Body of pancreas (tissue), 4 donors: ENCODE measurements at regions not wholly inside any gene's neighbourhood (a gene's known extent, or its start where the extent isn't known, plus 50 kb on each side); places are given as distances from the start of the nearest gene placed in this dataset.

Source experiments
- ATAC-seq: fragments of 150-250 bp; one replicate; pipeline ENCODE4 v1.9.1; 2016
- DNase-seq, 4 donors: peaks; one replicate each; pipeline ENCODE4 v3.0.0-alpha.2; 2019
- H3K27ac ChIP-seq, 4 donors: fragments of 200-600 bp; sonication (generic); 1 replicate in 3 of 4; 2 replicates in 1 of 4; pipeline versions ENCODE4 v1.5.1 to v1.6.1; 2016 to 2019; ENCODE audit warnings: mild to moderate bottlenecking in 1 of 4, mixed read lengths in 1 of 4, moderate library complexity in 1 of 4
- H3K27me3 ChIP-seq, 2 donors: fragments of 200-600 bp; sonication (generic); one replicate each; pipeline ENCODE4 v1.6.0; 2016; ENCODE audit warnings: mild to moderate bottlenecking in 1 of 2
- H3K36me3 ChIP-seq, 2 donors: fragments of 200-600 bp; sonication (generic); replicated peaks in 1 of 2; 2 replicates each; pipeline ENCODE4 v1.5.1; 2016; ENCODE audit warnings: low read depth in 2 of 2; ENCODE audit not compliant: insufficient read depth in 1 of 2
- H3K4me1 ChIP-seq: fragments of 200-600 bp; sonication (generic); one replicate; pipeline ENCODE4 v1.6.0; 2016
- H3K4me3 ChIP-seq, 2 donors: fragments of 200-600 bp; sonication (generic); 1 replicate in 1 of 2; 2 replicates in 1 of 2; pipeline ENCODE4 v1.5.1; 2016 to 2019
- H3K9me3 ChIP-seq, 3 donors: fragments of 200-600 bp; sonication (generic); 1 replicate in 2 of 3; 2 replicates in 1 of 3; pipeline ENCODE4 v1.5.1; 2016
- POLR2A ChIP-seq, 3 donors: fragments of 450-650 bp; IDR thresholded peaks; one replicate each; pipeline ENCODE4 v1.6.1; 2016; ENCODE audit warnings: antibody characterized with exemption in 3 of 3, mild to moderate bottlenecking in 2 of 3
- WGBS, 2 donors: methylation state at CpG; one replicate each; pipeline ENCODE4 v1.1.5; 2017; 5-methylcytosine and 5-hydroxymethylcytosine counted together
- intact Hi-C: fragments of 100-400 bp; cut with DNase I; formaldehyde crosslinking; loops from one replicate; pipeline ENCODE4 v1.15.1; 2023
- TF ChIP-seq, protein P1 (sequence below), 7 experiments: fragments of 450-650 bp in 4 of 7; fragments of 200-600 bp in 3 of 7; sonication (generic) in 3 of 7; IDR thresholded peaks; one replicate each; pipeline ENCODE4 v1.5.1; 2016 to 2019; ENCODE audit warnings: antibody characterized with exemption in 7 of 7

DNA sequence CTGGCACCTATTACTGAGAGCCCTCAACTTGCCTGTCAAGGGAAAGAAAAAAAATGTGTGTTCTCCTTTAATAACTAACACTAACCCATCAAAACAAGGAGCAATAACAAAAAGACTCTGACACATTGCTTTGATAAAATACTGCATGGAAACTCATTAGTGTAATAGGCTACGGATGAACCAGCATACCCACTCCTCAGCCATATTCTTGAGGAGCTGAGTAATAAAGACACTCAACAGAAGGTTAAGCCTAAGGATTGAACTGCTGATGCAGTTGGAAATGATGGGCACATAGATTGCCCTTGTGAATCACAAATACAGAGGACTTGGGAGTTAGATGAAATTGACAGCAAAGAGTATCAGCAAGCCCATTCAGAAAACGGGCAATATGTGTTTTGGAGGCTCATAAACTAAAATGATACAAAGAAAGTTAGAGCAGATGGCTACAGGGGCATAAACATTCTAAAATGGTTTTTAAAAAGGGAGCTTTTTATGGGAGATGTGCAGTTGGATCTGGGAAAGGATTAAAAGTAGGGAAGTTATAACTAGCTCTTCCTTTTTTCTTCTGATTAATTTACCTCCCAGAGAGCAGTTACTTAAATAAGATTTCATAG, 447.6 kb upstream of the IL12A start:
- H3K4me3 ChIP-seq, result no peak overlapping the region
- no peak for ATAC-seq
- intact Hi-C loops, result no loop called here
- no peak for DNase-seq
- no peaks in the 10 kb centered on the region for H3K4me1 ChIP-seq
- TF ChIP-seq, protein P1, sequence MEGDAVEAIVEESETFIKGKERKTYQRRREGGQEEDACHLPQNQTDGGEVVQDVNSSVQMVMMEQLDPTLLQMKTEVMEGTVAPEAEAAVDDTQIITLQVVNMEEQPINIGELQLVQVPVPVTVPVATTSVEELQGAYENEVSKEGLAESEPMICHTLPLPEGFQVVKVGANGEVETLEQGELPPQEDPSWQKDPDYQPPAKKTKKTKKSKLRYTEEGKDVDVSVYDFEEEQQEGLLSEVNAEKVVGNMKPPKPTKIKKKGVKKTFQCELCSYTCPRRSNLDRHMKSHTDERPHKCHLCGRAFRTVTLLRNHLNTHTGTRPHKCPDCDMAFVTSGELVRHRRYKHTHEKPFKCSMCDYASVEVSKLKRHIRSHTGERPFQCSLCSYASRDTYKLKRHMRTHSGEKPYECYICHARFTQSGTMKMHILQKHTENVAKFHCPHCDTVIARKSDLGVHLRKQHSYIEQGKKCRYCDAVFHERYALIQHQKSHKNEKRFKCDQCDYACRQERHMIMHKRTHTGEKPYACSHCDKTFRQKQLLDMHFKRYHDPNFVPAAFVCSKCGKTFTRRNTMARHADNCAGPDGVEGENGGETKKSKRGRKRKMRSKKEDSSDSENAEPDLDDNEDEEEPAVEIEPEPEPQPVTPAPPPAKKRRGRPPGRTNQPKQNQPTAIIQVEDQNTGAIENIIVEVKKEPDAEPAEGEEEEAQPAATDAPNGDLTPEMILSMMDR (IDR thresholded peaks at IDR 0.05), result no peak
- no peak for TF ChIP-seq POLR2A (IDR thresholded peaks at IDR 0.05)
- no peaks in the 10 kb centered on the region for H3K27me3 ChIP-seq
- no peak overlapping the region for H3K27ac ChIP-seq
- 19 to 30% methylated on average over 2 of the region's 2 CpGs for WGBS, 2 donors
- no peaks in the 10 kb centered on the region for H3K9me3 ChIP-seq
- no peaks in the 10 kb centered on the region for H3K36me3 ChIP-seq

DNA sequence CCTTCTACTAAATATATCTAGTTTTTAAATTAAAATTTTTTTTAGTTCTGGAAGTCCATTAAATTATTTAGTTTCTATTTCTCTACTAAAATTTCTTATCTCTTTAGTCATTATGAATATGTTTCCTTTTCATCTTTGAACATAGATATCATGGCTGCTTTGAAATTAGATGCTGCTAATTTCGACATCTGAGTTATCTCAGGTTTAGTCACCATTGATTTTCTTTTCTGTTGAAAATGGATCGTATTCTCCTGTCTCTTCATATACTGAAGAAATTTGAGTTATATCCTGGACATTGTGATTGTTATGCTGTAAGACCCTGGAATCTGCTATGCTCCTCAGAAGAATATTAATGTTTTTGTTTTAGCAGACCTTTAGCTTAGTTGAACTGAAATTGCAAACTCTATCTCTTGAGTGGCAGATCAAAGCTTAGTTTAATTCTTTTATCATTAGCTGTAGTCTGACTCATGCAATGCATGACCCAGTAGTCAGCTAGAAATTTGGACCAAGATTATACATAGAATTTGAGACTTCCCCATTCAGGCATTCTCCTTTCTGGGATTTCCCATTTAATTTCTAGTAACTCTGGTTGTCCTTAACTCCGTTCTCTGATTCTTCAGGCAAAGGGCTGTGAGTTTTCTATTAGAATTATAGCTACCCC, 439.8 kb upstream of the IL12A start:
- Histone ChIP-seq H3K9me3 (no peaks in the 10 kb centered on the region), H3K4me3 (no peak overlapping the region), H3K4me1 (no peaks in the 10 kb centered on the region), H3K36me3 (no peaks in the 10 kb centered on the region), H3K27ac (no peak overlapping the region), H3K27me3 (no peaks in the 10 kb centered on the region)
- no peak for ATAC-seq
- 43 to 53% methylated on average over 3 of the region's 3 CpGs for WGBS, 2 donors
- intact Hi-C loops, result no loop called here
- no peak for TF ChIP-seq POLR2A (IDR thresholded peaks at IDR 0.05)
- TF ChIP-seq, protein P1 (IDR thresholded peaks at IDR 0.05), result no peak
- no peak for DNase-seq

DNA sequence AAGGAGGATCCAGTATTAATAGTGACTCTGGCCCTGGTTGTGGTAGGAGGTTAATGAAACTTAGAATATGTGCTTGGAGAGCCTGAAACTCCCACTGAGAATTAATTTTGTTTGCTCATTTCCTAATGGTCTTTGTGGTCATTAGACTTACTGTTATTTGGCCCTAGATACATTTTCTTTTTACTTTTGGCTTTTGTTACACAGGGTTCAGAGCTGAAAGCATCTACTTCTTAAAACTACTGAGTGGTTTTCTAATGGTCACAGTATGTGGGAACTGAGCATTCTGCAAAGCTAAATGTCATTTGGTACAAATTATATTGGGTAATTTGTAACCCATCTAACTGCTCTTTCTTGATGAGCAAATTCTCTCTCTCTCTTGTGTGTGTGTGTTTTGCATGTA, 433.4 kb upstream of the IL12A start:
- no peaks in the 10 kb centered on the region for H3K4me1 ChIP-seq
- intact Hi-C loops, result no loop called here
- no peaks in the 10 kb centered on the region for H3K36me3 ChIP-seq
- no peaks in the 10 kb centered on the region for H3K27me3 ChIP-seq
- no peak for DNase-seq
- H3K27ac ChIP-seq, result no peak overlapping the region
- no peak overlapping the region for H3K4me3 ChIP-seq
- no peak for ATAC-seq
- TF ChIP-seq, protein P1 (IDR thresholded peaks at IDR 0.05), result no peak
- TF ChIP-seq POLR2A (IDR thresholded peaks at IDR 0.05), result no peak
- H3K9me3 ChIP-seq, result no peaks in the 10 kb centered on the region

DNA sequence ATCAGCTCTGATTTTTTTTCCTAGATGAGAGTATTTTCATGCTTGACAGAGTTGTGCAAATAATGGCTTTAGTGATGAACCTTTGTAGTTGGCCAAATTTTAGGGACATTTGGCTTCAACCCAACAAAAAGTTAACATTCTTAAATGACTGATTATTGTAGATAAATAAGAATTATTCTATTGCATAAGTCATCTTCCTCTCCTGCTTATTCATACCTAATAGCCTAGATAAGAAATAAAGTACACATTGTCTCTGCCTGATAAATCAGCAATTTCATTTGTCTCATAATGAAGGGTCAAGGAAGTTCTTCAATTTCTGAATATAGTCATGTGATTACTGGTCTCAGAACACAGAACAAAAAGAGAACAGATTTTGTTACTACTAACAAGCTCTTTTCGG, 428.9 kb upstream of the IL12A start:
- ATAC-seq, result no peak
- no peaks in the 10 kb centered on the region for H3K4me1 ChIP-seq

More for the DNA sequence above, 428.9 kb upstream of the IL12A start:
- no peak overlapping the region for H3K4me3 ChIP-seq
- no peaks in the 10 kb centered on the region for H3K36me3 ChIP-seq
- no peaks in the 10 kb centered on the region for H3K27me3 ChIP-seq
- DNase-seq, result no peak
- intact Hi-C loops, result no loop called here
- 41 to 42% methylated on average over 1 of the region's 1 CpG for WGBS, 2 donors
- H3K9me3 ChIP-seq, result no peaks in the 10 kb centered on the region
- H3K27ac ChIP-seq, result no peak overlapping the region
- TF ChIP-seq, protein P1 (IDR thresholded peaks at IDR 0.05), result no peak
- TF ChIP-seq POLR2A (IDR thresholded peaks at IDR 0.05), result no peak
